ENCODE measurements at regions not wholly inside any gene's neighbourhood (a gene's known extent, or its start where the extent isn't known, plus 50 kb on each side); places are given as distances from the start of the nearest gene placed in this dataset.

DNA sequence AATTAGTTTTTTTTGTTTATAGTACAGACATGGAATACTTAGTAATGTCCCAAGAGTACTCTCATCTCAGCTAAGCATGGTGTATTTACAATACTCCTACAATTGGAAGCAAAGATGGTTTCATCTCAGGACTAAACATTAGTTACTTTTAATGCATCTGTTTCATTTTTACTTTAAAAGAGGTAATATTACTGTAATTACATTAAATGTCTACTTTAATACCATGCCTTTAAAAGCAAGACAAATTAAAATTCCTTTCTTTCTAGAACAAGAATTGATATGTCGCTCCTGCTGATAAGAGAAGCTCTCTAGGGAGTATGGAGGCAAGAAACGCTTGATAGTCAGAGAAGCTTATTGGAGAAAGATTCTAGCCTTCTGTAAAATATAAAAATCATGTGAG, 284.9 kb upstream of the ADAMTS5 start:
- ATAC-seq (ENCODE audit: insufficient read depth, low FRiP score) (no peak), DNase-seq (no peak)
- no peaks in the 10 kb centered on the region for H3K27me3 ChIP-seq (ENCODE audit: control insufficient read depth in 3 of 3, insufficient read depth in 3 of 3, low read length in 2 of 3)
- 74 to 95% methylated on average over 2 of the region's 2 CpGs for WGBS, 2 donors
- no peak overlapping the region for H3K4me3 ChIP-seq
- H3K36me3 ChIP-seq (ENCODE audit: control insufficient read depth in 4 of 4, insufficient read depth in 4 of 4, low read length in 4 of 4): no peaks in the 10 kb centered on the region
- TF ChIP-seq, protein P1, sequence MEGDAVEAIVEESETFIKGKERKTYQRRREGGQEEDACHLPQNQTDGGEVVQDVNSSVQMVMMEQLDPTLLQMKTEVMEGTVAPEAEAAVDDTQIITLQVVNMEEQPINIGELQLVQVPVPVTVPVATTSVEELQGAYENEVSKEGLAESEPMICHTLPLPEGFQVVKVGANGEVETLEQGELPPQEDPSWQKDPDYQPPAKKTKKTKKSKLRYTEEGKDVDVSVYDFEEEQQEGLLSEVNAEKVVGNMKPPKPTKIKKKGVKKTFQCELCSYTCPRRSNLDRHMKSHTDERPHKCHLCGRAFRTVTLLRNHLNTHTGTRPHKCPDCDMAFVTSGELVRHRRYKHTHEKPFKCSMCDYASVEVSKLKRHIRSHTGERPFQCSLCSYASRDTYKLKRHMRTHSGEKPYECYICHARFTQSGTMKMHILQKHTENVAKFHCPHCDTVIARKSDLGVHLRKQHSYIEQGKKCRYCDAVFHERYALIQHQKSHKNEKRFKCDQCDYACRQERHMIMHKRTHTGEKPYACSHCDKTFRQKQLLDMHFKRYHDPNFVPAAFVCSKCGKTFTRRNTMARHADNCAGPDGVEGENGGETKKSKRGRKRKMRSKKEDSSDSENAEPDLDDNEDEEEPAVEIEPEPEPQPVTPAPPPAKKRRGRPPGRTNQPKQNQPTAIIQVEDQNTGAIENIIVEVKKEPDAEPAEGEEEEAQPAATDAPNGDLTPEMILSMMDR (IDR thresholded peaks at IDR 0.05; ENCODE audit: control extremely low read depth, extremely low read depth): no peak
- no peaks in the 10 kb centered on the region for H3K9me3 ChIP-seq (ENCODE audit: control insufficient read depth in 4 of 4, insufficient read depth in 3 of 4, low read length in 3 of 4)
- H3K27ac ChIP-seq (ENCODE audit: low read depth in 1 of 2, low read length in 1 of 2): no peak overlapping the region
- H3K4me1 ChIP-seq (ENCODE audit: control insufficient read depth in 5 of 5, insufficient read depth in 5 of 5, low read length in 5 of 5): no peaks in the 10 kb centered on the region
- no peak overlapping the region for H3K9ac ChIP-seq (ENCODE audit: insufficient read depth in 1 of 2, low read length in 2 of 2)

DNA sequence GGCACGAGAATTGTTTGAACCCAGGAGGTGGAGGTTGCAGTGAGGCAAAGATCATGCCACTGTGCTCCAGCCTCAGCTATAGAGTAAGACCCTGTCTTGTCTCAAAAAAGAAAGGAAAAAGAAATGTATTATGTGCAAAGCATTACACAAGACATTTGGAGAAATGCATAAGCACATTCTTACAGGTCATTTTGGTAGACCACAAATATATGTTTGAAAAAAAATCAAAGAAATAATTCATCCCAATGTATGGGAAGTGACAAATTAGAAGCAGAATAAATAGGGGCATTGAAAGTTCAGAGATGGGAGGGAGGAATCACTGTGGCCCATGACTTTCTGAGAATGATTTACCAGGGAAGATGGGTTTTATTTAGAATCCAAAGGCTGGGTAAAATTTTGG, 283.5 kb upstream of the ADAMTS5 start:
- H3K36me3 ChIP-seq (ENCODE audit: control insufficient read depth in 4 of 4, insufficient read depth in 4 of 4, low read length in 4 of 4): no peaks in the 10 kb centered on the region
- no peak overlapping the region for H3K9ac ChIP-seq (ENCODE audit: insufficient read depth in 1 of 2, low read length in 2 of 2)
- TF ChIP-seq, protein P1 (IDR thresholded peaks at IDR 0.05; ENCODE audit: control extremely low read depth, extremely low read depth): no peak
- no peak for ATAC-seq (ENCODE audit: insufficient read depth, low FRiP score)
- no peaks in the 10 kb centered on the region for H3K4me1 ChIP-seq (ENCODE audit: control insufficient read depth in 5 of 5, insufficient read depth in 5 of 5, low read length in 5 of 5)
- H3K9me3 ChIP-seq (ENCODE audit: control insufficient read depth in 4 of 4, insufficient read depth in 3 of 4, low read length in 3 of 4): no peaks in the 10 kb centered on the region
- no peak for DNase-seq
- H3K4me3 ChIP-seq: no peak overlapping the region
- H3K27me3 ChIP-seq (ENCODE audit: control insufficient read depth in 3 of 3, insufficient read depth in 3 of 3, low read length in 2 of 3): no peaks in the 10 kb centered on the region
- H3K27ac ChIP-seq (ENCODE audit: low read depth in 1 of 2, low read length in 1 of 2): no peak overlapping the region
- 87 to 94% methylated on average over 1 of the region's 1 CpG for WGBS, 2 donors

DNA sequence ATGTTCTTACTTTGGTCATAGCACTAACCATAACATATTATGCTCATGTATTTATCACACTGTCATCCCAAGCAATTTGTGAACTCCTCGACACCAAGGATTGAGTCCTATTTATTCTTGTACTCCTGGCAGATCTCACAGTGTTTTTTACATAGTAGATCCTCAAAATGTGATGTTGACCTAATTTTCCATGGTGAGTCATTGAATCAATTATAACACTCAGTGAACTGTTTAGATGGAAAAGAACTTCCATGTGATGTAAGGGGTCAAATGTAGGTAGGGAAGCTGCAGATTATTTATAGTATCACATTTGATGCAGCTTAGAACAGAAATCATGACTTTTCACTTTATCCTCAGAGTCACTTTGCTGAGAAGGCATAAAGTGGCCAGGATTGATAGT, 281.9 kb upstream of the ADAMTS5 start:
- ATAC-seq (ENCODE audit: insufficient read depth, low FRiP score) (no peak), DNase-seq (no peak)
- Histone ChIP-seq H3K27ac (ENCODE audit: low read depth in 1 of 2, low read length in 1 of 2) (no peak overlapping the region), H3K9ac (ENCODE audit: insufficient read depth in 1 of 2, low read length in 2 of 2) (no peak overlapping the region), H3K4me3 (no peak overlapping the region), H3K27me3 (ENCODE audit: control insufficient read depth in 3 of 3, insufficient read depth in 3 of 3, low read length in 2 of 3) (no peaks in the 10 kb centered on the region), H3K4me1 (ENCODE audit: control insufficient read depth in 5 of 5, insufficient read depth in 5 of 5, low read length in 5 of 5) (no peaks in the 10 kb centered on the region), H3K36me3 (ENCODE audit: control insufficient read depth in 4 of 4, insufficient read depth in 4 of 4, low read length in 4 of 4) (no peaks in the 10 kb centered on the region), H3K9me3 (ENCODE audit: control insufficient read depth in 4 of 4, insufficient read depth in 3 of 4, low read length in 3 of 4) (no peaks in the 10 kb centered on the region)
- 66 to 67% methylated on average over 1 of the region's 1 CpG for whole genome bisulfite sequencing, 2 donors
- TF ChIP-seq, protein P1 (IDR thresholded peaks at IDR 0.05; ENCODE audit: control extremely low read depth, extremely low read depth): no peak

DNA sequence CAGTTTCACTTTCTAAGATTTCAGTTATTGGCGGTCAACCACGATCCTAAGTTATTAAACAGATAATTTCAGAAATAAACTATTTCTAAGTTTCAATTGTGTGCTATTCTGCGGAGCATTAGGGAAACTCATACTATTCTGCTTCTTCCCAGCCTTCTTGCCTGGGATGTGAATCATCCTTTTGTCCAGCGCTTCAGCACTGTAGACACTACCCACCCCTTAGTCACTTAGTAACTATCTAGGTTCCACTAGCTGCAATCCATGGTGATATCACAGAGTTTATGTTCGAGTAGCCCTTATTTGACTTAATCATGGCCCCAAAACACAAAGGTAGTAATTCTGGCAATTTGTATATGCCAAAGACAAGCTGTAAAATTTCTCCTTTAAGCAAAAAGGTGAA, 279.9 kb upstream of the ADAMTS5 start:
- no peak overlapping the region for H3K27ac ChIP-seq (ENCODE audit: low read depth in 1 of 2, low read length in 1 of 2)
- no peaks in the 10 kb centered on the region for H3K36me3 ChIP-seq (ENCODE audit: control insufficient read depth in 4 of 4, insufficient read depth in 4 of 4, low read length in 4 of 4)
- H3K4me3 ChIP-seq: no peak overlapping the region
- TF ChIP-seq, protein P1 (IDR thresholded peaks at IDR 0.05; ENCODE audit: control extremely low read depth, extremely low read depth): no peak
- no peak overlapping the region for H3K9ac ChIP-seq (ENCODE audit: insufficient read depth in 1 of 2, low read length in 2 of 2)
- no peaks in the 10 kb centered on the region for H3K4me1 ChIP-seq (ENCODE audit: control insufficient read depth in 5 of 5, insufficient read depth in 5 of 5, low read length in 5 of 5)
- H3K27me3 ChIP-seq (ENCODE audit: control insufficient read depth in 3 of 3, insufficient read depth in 3 of 3, low read length in 2 of 3): no peaks in the 10 kb centered on the region
- ATAC-seq (ENCODE audit: insufficient read depth, low FRiP score): no peak
- no peak for DNase-seq
- H3K9me3 ChIP-seq (ENCODE audit: control insufficient read depth in 4 of 4, insufficient read depth in 3 of 4, low read length in 3 of 4): no peaks in the 10 kb centered on the region
- 81 to 92% methylated on average over 5 of the region's 5 CpGs for WGBS, 2 donors

Measured in lung (tissue), 11 donors.